ENCODE measurements at regions not wholly inside any gene's neighbourhood (a gene's known extent, or its start where the extent isn't known, plus 50 kb on each side); places are given as distances from the start of the nearest gene placed in this dataset.
"Not testable (repeated sequence)": the region's sequence is repeated elsewhere in the genome, so short reads cannot be mapped to it uniquely, and the experiment has no call there.

- DNase-seq = no peak
Observed at GRCh38 chr2:100744184-100744583, 75.8 kb upstream of the NPAS2 start.

- no peak for DNase-seq
Observed at GRCh38 chr2:100744589-100744988, 75.3 kb upstream of the NPAS2 start.

GRCh38 chr2:100745604-100746003 is 74.3 kb upstream of the NPAS2 start:
- DNase-seq = no peak

GRCh38 chr2:100747551-100747950 is 72.4 kb upstream of the NPAS2 start:
- DNase-seq = no peak

- no peak for DNase-seq
Observed at GRCh38 chr2:100747996-100748615, 71.8 kb upstream of the NPAS2 start.

GRCh38 chr2:100748673-100749072 is 71.3 kb upstream of the NPAS2 start:
- no peak for DNase-seq

GRCh38 chr2:100749771-100750542 is 70.0 kb upstream of the NPAS2 start:
- DNase-seq = no peak

- DNase-seq = not testable (repeated sequence)
Observed at GRCh38 chr2:100751871-100752625, 67.9 kb upstream of the NPAS2 start.

GRCh38 chr2:100752628-100753333 is 67.2 kb upstream of the NPAS2 start:
- DNase-seq = no peak

GRCh38 chr2:100753444-100753843 is 66.5 kb upstream of the NPAS2 start:
- no peak for DNase-seq

- no peak for DNase-seq
Observed at GRCh38 chr2:100753881-100754280, 66.1 kb upstream of the NPAS2 start.

GRCh38 chr2:100754951-100755350 is 65.0 kb upstream of the NPAS2 start:
- DNase-seq = no peak

- DNase-seq = no peak
Observed at GRCh38 chr2:100755441-100755840, 64.5 kb upstream of the NPAS2 start.

- DNase-seq = no peak
Observed at GRCh38 chr2:100756704-100757103, 63.2 kb upstream of the NPAS2 start.

GRCh38 chr2:100757621-100758394 is 62.1 kb upstream of the NPAS2 start:
- DNase-seq = no peak

GRCh38 chr2:100759901-100760300 is 60.0 kb upstream of the NPAS2 start:
- DNase-seq = no peak

GRCh38 chr2:100761365-100761764 is 58.6 kb upstream of the NPAS2 start:
- DNase-seq = no peak

- no peak for DNase-seq
Observed at GRCh38 chr2:100764430-100764829, 55.5 kb upstream of the NPAS2 start.

- DNase-seq = no peak
Observed at GRCh38 chr2:100765481-100765880, 54.5 kb upstream of the NPAS2 start.

- no peak for DNase-seq
Observed at GRCh38 chr2:100766256-100766655, 53.7 kb upstream of the NPAS2 start.

GRCh38 chr2:100766806-100767205 is 53.1 kb upstream of the NPAS2 start:
- DNase-seq = no peak

GRCh38 chr2:100767224-100767653 is 52.7 kb upstream of the NPAS2 start:
- no peak for DNase-seq
